Hippocampal formation (tissue), 2 donors: ENCODE measurements at regions not wholly inside any gene's neighbourhood (a gene's known extent, or its start where the extent isn't known, plus 50 kb on each side); places are given as distances from the start of the nearest gene placed in this dataset.

ENCODE experiments used
- DNase-seq, 2 donors: peaks; one replicate each; lab custom pipeline; 2025; lab: John Stamatoyannopoulos, UW

DNA sequence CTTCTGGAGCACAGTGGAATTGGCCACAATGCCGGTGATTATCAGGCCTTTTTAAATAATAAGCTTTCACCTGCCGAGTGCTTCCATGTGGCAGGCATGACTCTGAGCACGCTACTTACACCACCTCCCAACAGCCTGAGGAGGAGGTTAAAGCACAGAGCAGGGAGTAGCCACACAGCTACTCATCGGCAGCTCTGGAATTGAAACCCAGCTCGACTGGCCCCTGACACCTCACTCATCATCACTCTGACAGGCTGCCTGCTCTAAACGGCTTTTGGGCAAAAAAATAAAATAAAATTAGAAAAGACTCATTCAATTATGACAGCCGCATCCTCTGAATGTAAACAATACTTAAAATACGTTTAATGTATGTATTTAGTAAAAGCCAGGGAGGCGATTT, 326.4 kb upstream of the NOCT start:
- no peak for DNase-seq

DNA sequence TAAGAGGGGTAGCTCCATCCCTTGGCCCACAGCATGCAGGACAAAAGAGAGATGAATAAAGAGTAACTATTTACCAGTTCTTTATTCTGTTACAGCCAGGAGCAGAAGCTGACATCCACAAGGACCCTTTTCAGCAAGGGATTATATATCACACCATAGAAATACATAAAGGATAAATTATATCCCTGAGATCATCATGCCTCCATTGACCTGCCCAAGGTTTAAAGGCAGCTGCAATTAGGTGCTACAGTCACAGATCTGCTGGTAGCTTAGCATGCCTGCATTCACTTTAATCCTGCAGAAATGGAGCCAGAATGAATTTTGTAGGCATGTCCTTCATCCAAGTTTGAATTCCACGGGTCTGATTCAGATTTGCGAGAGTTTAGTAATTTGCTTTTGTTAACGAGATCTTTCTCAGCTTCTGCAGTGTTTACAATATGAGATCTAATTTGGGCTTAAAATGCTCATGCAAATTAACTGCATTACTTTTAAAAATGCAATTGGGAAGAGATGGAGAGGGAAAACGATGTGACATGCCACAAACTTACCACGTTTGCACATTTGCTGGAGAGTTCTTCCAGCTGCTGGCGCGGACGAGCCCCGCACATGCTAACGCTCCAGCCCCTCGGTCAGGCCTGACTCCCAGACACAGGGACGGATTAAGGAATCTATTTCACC, 327.0 kb upstream of the NOCT start:
- no peak for DNase-seq

DNA sequence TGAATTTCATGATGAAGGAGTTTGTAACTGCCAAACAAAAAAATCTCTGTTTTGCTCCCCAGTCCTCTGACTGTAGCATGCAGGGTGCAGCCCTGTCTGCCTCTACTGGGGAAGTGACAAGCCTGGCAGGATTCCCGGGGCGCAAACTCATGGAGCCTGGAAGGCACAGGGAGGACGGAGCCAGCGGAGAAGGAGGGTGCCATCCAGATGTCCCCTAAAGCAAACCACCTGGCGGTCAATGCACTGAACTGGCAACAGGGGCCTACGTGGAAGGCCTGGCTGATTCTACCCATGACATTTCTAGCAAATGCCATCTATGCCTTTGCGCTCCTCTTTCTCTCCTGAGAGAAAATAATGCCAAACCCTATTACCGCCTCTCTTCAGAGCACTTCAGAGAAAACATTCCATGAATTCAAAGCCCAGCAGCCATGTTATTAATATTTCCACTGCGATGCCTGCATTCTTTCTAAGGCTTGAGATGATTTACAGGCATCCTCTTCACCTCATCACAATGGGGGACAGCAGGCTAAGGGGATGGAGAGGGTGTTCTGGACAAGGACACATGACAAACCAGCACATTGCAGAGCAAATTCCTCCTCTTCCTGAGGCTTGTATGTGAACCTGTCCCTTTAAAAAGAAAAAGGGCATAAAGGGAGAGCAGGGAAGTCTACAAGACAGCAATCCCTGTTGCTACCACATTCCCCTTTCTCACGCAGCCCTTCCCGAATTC, 329.3 kb upstream of the NOCT start:
- no peak for DNase-seq

DNA sequence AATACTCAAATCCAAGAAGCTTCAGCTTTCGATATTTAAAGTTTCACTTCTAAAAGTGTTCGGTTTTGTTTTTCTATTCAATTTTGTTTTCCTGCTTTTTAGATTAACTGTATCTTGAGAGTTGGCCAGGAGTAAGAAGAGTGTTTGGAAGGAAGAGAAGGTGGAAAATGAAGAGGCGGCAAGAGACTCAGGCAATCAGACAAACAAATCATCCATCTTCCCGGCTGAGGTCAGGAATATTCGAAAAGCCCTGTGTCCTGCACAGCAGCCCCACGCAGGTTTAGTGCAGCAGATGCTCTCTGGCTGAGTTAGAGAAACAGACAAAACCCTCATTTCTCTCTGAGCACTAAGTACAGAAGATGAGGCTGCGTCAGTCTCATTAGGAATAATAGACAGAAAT, 330.3 kb upstream of the NOCT start:
- no peak for DNase-seq

DNA sequence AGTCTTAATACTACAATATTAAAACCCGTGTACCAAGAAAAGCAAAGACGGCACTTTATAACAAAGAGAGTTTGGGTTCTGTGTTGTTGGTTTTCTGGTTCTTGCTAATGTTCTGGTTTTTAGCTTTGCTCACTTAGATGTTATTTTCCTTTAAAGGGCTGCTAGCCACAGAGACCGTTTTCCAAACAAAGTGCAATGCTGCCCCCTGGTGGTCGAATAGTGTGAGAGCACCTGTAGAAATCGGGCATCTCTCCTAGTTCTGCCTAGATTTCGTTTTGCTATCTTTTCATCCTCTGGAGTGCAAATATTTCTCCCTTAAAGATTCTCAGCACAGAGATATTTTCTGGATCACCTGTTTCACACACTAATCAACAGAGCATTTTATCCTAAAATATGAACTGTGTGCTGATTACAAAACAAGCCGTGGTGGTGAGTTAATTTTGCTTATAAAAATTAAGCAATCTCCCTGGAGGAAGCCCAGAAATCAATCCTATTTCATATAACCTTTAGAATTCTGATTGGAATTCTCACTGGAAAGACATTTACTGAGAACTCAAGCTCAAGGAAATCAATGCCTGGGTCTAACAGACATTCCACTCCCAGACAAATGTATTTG, 334.5 kb upstream of the NOCT start:
- peak; percentile 77 to 83 for DNase-seq

DNA sequence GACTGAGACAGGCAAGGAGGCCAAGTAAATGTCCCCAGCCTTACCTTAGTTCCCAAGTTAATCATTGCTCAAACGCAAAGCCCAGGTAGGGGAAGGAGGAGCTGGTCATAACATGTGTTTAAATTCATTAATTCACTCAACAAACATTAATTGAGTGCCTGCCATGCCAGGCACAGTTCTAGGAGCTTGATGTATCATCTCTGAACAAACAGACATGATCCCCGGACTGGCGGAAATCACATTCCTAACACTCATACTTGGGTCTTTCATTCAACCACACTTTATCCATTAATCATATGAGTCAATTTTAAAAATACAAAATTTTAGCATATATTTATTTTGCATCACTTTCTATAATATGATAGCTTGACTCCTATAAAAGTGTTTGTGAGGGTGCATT, 335.3 kb upstream of the NOCT start:
- DNase-seq = no peak

DNA sequence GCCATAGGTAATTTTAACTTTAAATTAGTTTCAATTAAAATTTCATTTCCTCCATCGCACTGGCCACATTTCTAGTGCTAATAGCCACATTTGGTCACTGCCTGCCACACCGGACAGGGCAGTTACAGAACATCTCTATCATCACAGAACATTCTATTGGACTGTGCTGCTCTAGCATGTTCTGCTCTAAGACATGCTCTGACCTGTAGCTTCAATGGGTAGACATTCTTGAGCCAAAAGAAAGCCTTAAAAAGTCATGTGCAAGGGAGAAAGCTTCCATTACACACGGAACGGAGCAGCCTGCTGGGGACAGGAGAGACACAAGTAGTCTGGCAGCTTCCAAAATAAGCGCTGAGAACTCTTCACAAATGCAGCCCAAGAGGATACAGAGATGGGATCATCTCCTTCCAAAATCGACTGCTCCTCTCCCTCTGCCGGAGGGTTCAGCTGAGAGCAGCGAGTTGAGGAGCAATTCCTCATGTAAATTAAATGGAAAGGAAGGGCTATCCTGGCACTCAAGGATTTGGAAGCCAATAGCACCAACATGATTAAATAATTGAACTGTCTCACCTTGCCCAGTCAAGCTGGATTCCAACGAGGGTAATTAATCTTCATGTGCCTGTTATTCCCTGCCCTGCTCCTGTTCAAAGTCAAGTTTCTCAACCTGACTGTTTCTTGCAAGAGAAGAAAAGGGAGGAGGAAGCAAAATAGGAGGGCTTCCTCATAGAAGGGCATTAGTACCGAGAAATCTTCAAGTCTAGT, 336.4 kb upstream of the NOCT start:
- no peak for DNase-seq

DNA sequence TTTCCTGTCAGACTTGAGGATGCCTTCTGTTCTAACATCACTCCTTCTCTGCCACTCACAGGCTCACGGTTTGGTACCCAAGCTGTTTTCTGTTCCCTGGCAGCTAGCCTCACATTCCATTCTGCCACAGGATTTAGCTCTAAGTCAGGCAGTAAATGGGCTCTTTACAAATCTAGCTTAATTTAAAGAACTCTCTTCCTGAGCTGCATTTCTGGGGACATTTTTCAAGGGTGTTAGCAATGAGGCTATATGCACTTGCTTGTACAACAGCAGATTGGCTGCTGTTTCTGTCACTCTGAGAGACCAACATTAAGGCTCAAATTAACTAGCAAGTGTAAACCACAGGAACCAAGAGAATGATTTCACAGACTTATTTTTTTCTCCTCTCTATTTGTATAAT, 337.8 kb upstream of the NOCT start:
- no peak for DNase-seq

DNA sequence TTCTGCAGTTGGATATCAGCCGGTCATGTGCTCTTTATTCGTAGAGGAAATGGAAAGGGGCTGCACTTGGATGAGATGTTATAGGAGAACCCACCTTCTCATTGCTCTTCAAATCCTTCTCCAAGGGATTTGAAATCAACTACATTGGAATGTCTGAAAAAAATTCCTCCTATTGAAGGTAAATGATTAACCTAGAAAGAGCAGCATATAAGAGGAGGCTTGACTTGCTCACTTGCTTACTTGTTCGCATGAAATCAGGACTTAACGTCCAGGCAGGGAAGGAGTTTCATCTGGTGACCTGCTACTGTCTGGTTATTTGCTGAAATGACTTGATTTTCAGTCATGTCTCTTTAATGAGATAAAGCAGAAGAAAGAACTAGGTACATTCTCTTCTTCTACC, 338.4 kb upstream of the NOCT start:
- no peak for DNase-seq

DNA sequence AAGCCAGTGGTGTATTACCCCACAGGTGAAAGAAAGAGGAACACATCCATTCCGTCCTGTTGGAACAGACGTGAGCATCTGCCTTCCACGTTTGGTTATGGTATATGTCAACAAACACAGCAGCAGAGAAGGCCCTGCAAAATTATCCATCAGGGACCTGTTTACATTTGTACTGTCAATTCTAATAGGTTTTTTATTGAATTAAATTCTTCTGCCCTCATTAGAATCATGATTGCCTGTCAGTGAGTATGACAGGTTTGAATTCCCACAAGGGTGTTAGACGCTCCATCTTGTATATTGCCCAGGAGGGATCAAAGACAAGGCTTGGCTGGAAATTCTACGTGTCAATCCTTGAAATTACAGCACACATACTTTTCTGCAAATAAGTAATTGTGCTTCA, 339.9 kb upstream of the NOCT start:
- no peak for DNase-seq

DNA sequence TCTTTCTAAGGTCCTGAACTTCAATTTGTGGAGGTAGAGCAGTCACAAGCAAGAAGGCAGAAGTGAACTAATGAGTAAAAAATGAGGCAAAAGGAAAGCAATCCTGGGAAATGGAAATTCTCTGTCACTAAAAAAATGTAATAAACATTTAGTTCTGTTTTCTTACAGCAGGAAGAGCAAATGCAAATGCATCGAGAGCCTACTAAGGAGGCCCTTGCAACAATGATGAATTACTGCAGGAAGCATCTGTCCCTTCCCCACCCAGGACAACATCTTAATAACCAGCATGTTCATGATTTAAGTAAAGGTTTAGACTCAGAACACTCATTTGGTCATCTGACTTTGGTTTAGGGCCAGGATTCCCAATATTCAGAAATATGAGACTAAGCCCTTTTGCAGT, 341.4 kb upstream of the NOCT start:
- DNase-seq = no peak

DNA sequence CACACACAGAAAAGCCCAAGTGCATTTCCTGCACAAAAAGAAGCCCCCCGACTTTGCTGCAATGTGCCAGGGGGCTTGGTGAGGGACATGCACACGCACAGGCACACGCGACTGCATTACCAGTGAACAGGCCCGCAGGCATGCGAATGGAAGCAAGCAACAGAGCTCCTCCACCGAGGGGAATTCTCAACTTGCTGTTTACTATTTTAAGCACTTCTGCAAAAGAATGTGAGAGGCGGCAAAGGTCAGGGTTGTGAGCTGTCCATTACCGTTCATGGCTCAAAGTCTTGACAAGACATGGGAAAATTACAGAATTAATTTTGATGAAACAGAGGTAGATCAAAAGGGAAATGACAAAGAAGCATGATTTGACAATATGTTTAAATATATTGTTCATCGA, 342.5 kb upstream of the NOCT start:
- no peak for DNase-seq

DNA sequence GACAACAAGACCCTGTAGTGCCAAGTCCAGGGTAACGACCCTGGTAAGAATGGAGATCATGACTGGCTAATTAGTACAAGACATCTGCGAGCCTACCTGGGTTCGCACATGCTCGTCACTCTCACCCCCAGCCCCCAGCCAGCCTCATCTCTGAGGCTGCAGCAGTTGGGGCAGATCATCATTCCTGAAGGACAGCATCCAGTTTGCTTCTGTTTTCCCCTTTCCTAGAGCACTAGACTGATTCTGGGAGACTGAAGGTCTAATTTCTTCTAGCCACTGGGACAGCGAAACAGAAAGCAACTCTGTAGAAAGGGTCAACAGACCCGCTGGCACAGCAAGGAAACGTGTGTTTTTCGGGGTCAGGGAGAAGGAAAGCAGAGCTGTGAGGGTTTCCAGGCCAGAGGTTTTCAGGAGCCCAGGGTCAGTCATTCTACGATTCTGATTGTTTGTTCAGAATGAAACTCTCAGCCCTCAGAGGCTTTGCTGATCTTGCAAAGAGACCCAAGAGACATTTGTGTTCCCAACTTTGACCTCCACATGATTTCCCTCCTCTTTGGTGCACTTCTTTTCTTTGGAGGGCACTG, 343.1 kb upstream of the NOCT start:
- DNase-seq = no peak

DNA sequence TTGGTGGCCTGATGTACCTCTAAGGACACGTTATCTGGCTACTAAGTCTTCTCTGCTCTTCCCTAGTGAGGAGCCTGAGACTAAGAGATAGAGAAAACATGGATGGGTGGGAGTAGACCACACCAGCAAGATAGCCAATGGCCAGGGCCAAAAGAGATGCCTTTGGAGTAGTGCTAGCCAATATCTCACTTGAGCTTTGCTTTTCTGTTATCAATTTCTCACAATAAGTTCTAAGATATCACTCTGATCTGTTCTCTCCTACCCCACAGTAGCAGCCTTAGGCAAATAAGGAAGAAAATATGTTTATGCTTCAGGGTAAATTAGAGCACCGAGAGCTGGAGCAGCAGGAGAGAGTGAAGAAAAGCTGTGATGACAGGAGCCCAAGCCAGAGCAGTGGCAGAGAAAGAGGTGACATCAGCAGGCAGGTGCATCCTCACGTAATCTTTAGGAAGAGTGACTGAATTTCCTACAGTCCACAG, 343.9 kb upstream of the NOCT start:
- DNase-seq = no peak

DNA sequence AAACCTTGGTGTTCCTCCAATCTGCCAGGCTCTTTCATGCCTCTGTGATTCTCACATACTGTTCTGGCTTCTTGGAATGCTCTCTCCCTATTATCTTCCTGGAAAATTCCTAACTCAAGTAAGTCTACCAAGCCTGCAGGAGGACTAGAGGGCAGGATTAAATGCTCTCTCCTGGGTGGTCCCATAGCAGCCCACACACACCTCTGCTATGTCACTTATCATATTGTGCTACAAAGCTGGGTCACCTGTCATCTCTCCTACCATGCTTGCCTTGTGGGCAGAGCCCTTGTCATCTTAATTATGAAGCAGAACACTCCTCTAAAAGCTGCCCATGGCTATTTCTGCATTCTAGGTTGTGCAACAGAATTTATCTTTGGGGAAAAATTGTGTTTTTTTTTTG, 344.5 kb upstream of the NOCT start:
- DNase-seq = no peak

DNA sequence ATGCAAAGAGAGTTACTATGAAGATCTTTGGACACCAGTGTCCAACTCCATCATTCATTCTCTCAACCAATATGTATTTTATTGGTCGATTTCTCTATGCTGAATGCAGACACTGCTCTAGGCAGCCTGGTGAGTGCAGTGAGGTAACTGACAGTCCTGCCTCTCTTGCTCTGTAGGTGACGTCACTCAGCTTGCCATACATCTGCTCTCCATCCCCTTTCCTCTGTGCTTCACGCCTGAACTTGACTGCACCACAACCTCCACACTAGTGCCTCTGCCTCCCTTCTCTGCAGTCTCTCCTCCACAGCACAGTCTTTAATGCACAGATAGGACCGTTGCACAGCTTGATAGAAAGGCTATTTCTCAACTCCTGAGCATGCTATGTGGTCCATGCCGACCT, 344.9 kb upstream of the NOCT start:
- no peak for DNase-seq

DNA sequence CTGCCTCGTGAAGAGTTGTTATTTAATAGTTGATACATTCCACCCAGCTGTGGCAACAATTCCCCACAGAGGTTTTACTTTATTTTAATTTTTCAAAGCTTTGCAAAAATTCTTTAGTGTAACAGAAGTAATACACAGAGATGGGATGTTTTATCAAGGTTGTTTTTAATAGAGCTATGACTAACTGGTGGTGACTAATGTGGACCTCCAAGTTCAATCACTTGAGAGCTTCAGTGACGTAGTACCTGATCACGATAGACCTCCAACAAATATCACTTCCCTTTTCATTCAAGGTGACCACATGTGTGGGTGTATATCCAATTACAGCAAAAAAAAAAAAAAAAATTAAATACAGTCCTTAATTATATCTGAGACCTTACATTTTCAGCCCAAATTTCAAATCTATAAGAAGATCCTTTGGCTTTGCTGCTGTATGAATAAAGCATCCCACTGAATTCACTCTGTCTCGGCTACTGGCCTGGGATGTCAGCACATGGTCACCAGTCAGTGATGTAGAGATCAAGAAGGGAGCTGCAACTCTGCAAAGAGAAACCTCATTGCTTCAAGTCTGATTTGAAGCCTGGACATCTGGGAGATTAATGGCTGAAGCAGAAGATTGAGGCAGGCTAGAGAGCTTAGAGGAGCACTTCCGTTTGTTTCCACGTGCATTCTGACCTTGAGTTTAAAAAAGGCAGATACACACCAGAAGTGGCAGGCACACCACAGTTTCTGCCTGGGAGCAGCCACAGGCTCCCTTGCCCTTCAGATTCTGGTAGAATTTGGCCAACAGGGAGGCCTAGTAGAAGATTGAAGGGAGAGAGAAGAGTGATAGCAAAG, 345.9 kb upstream of the NOCT start:
- no peak for DNase-seq

DNA sequence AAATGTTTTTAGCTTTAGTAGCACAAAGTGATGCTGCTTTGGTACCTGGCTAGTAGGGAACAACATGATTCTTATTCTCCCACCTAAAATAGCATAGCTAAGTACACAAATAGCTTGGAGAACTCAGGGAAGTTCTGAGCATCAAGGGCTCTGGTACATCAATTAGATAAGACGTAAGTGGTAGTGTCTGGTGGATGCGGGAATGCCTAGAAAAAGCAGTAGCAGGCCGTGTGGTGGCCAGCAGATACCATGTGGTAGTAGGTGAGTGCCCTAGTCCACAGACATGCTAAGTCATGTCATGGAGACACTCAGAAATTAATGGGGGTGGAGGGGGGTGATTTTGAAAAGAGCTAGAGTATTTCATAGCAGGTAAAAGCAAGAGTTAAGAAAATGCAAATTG, 347.3 kb upstream of the NOCT start:
- no peak for DNase-seq

DNA sequence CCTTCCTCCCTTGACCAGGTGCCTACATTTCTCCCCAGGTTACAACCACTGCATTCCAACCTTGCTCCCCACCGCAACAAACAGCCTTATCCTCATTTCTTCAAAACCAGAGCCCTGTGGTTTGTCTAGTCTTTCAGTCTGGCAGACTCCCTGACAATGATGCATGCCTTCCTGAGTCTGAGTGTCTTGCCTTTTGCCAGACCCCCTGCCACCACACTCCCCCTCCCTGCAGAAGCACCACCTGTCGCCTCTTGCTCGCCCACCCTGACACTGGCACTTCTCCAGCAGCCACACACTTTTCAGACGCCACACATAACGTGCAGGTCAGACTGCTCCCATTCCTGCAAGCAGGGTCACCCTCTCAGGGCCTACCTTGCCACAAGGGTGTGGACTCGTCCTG, 349.2 kb upstream of the NOCT start:
- no peak for DNase-seq

DNA sequence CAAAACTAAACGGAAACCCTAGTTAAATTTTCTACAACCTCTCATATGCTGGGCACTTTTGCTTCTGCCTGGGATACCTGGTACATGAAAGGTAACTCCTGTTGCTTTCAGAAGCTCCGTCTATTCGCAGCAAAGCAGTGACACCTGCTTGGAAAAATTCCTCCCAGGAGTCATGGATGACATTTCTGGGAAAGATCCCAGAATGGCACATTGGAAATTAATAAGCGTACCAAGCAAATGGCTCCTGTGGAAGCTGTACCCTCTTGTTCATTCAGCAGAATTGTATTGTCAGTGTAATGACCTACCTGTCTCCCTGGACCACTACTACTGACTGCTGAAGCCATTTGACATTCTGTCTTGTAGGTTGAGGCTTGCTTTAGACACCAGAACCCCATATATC, 349.7 kb upstream of the NOCT start:
- no peak for DNase-seq

DNA sequence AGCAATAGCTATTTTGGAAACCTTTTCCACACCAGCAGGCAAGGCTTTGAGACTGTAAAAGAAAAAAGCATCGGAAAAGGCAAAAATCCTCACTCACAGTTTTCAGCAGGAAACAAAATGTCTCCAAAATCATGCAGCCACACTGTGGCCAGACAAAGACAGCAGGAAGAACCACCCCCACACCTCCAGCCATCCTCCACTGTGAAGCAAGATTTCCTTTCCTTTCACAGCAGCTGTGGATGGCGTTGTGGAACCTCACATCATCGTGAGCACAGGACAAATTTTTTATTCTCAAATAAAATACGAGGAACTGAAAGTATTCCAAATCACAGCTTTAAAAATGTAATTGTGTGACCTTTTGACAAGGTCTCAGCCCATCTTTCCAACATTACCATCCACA, 351.7 kb upstream of the NOCT start:
- DNase-seq = no peak
